HL-60 (cell line): ENCODE measurements at regions not wholly inside any gene's neighbourhood (a gene's known extent, or its start where the extent isn't known, plus 50 kb on each side); places are given as distances from the start of the nearest gene placed in this dataset.

Source experiments
- DNase-seq, 2 experiments: peaks; one replicate each; pipeline ENCODE4 v3.0.0-alpha.2; 2010 to 2020; ENCODE audit warnings: low read depth in 1 of 2, low spot score in 1 of 2
- H3K27ac ChIP-seq: fragments of 250-450 bp; sonication (Bioruptor Pico); replicated peaks from 2 replicates; pipeline ENCODE4 v1.5.1; 2020; ENCODE audit warnings: mild to moderate bottlenecking, moderate library complexity
- H3K27me3 ChIP-seq: fragments of 250-450 bp; sonication (Bioruptor Pico); 2 replicates; pipeline ENCODE4 v1.5.1; 2021; ENCODE audit warnings: mild to moderate bottlenecking, moderate library complexity; ENCODE audit not compliant: insufficient read depth, poor library complexity, severe bottlenecking
- H3K4me3 ChIP-seq: replicated peaks from 2 replicates; pipeline ENCODE4 v1.5.1; 2011; ENCODE audit warnings: mild to moderate bottlenecking, control low read depth, low read length; ENCODE audit not compliant: insufficient read depth
- GABPA ChIP-seq: IDR thresholded peaks from 2 replicates; pipeline ENCODE4 v1.6.1; 2012; ENCODE audit warnings: low read depth
- POLR2AphosphoS5 ChIP-seq: IDR thresholded peaks from 2 replicates; pipeline ENCODE4 v1.6.1; 2012; ENCODE audit warnings: low read depth
- SPI1 ChIP-seq: IDR thresholded peaks from 2 replicates; pipeline ENCODE4 v1.6.1; 2012; ENCODE audit warnings: low read depth, mild to moderate bottlenecking, borderline replicate concordance
- TF ChIP-seq, protein P1 (sequence below): IDR thresholded peaks from one replicate; pipeline ENCODE4 v1.5.1; 2011; ENCODE audit warnings: low read length, control low read depth, inconsistent platforms; ENCODE audit not compliant: insufficient read depth
- TF ChIP-seq, protein P2 (sequence below): IDR thresholded peaks from 2 replicates; pipeline ENCODE4 v1.6.1; 2012; ENCODE audit warnings: low read depth; ENCODE audit not compliant: insufficient replicate concordance

DNA sequence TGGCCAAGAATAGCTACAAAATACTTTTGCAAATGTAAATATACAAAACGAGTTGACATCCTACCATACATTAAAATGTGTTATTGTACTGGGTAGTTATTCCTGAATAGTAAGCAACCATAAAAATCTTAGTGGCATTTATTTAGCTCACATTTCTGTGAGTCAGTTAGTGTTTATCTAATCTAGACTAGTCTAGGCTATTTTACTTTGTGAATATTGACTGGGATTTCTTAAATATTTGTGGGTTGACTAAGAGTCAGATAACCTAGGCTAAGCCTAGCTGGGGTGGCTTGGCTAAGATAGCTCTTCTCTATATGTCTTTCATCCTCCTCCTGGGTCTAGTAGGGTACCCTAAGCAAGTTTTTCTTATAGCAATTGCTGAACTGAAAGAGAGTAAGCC, 543.8 kb upstream of the DIAPH2 start:
- TF ChIP-seq GABPA (no peak), SPI1 (no peak), POLR2AphosphoS5 (no peak)
- TF ChIP-seq, protein P1, sequence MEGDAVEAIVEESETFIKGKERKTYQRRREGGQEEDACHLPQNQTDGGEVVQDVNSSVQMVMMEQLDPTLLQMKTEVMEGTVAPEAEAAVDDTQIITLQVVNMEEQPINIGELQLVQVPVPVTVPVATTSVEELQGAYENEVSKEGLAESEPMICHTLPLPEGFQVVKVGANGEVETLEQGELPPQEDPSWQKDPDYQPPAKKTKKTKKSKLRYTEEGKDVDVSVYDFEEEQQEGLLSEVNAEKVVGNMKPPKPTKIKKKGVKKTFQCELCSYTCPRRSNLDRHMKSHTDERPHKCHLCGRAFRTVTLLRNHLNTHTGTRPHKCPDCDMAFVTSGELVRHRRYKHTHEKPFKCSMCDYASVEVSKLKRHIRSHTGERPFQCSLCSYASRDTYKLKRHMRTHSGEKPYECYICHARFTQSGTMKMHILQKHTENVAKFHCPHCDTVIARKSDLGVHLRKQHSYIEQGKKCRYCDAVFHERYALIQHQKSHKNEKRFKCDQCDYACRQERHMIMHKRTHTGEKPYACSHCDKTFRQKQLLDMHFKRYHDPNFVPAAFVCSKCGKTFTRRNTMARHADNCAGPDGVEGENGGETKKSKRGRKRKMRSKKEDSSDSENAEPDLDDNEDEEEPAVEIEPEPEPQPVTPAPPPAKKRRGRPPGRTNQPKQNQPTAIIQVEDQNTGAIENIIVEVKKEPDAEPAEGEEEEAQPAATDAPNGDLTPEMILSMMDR = no peak
- TF ChIP-seq, protein P2, sequence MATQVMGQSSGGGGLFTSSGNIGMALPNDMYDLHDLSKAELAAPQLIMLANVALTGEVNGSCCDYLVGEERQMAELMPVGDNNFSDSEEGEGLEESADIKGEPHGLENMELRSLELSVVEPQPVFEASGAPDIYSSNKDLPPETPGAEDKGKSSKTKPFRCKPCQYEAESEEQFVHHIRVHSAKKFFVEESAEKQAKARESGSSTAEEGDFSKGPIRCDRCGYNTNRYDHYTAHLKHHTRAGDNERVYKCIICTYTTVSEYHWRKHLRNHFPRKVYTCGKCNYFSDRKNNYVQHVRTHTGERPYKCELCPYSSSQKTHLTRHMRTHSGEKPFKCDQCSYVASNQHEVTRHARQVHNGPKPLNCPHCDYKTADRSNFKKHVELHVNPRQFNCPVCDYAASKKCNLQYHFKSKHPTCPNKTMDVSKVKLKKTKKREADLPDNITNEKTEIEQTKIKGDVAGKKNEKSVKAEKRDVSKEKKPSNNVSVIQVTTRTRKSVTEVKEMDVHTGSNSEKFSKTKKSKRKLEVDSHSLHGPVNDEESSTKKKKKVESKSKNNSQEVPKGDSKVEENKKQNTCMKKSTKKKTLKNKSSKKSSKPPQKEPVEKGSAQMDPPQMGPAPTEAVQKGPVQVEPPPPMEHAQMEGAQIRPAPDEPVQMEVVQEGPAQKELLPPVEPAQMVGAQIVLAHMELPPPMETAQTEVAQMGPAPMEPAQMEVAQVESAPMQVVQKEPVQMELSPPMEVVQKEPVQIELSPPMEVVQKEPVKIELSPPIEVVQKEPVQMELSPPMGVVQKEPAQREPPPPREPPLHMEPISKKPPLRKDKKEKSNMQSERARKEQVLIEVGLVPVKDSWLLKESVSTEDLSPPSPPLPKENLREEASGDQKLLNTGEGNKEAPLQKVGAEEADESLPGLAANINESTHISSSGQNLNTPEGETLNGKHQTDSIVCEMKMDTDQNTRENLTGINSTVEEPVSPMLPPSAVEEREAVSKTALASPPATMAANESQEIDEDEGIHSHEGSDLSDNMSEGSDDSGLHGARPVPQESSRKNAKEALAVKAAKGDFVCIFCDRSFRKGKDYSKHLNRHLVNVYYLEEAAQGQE = no peak
- Histone ChIP-seq H3K27me3 (no peaks in the 10 kb centered on the region), H3K27ac (no peak overlapping the region), H3K4me3 (no peak overlapping the region)
- no peak for DNase-seq

DNA sequence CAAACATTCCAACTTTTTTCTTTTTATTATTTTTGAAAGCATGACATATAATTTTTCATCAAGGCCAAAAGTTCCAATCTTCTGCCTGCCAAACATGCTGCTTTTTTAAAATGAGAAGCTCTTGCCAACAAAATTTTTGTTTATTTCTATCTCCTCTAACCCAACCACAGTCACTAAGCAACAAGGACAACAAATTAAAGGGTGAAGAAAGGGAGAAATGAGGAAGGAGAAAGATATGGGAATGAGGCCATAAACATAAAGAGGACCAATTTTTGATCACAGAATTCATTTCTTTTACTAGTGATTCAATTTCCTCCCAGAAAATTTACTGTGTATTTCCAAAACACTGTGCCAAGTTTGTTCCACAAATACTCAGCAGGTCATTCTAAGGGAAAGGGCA, 537.0 kb upstream of the DIAPH2 start:
- Histone ChIP-seq H3K27me3 (no peaks in the 10 kb centered on the region), H3K27ac (no peak overlapping the region), H3K4me3 (no peak overlapping the region)
- DNase-seq = no peak
- TF ChIP-seq, protein P2 = no peak
- TF ChIP-seq, protein P1 = no peak
- no peak for TF ChIP-seq SPI1

DNA sequence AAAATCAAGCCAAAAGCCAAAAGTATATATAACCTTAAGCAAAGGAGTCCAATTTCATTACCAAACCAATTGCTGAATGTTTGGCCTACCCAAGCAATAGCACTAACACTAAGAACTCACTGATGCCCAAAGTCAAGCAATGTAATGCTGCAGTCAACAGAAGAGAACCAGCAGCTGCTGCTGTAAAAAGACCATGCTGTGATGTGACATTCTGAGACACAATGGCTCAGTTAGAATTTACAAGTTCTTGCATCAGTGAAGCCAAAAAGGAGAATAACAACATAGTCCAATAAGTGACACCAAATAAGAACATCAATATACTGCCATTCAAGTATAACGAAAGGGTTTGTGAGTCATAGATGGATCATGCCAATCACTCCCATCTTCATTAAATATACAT, 514.0 kb upstream of the DIAPH2 start:
- Histone ChIP-seq H3K27ac (no peak overlapping the region), H3K27me3 (no peaks in the 10 kb centered on the region)
- no peak for TF ChIP-seq POLR2AphosphoS5
- TF ChIP-seq, protein P2 = no peak
- TF ChIP-seq, protein P1 = no peak
- TF ChIP-seq SPI1 = no peak
- no peak for TF ChIP-seq GABPA

More for the DNA sequence above, 514.0 kb upstream of the DIAPH2 start:
- no peak overlapping the region for H3K4me3 ChIP-seq
- no peak for DNase-seq
